Astrocyte of the cerebellum (primary cell): ENCODE measurements at regions not wholly inside any gene's neighbourhood (a gene's known extent, or its start where the extent isn't known, plus 50 kb on each side); places are given as distances from the start of the nearest gene placed in this dataset.

Experiments
- DNase-seq: peaks from one replicate; pipeline ENCODE4 v3.0.0-alpha.2; 2011; ENCODE audit warnings: low read depth
- H3K4me3 ChIP-seq: 2 replicates; pipeline ENCODE4 v1.5.1; 2011; ENCODE audit warnings: mild to moderate bottlenecking, low read depth, low read length, moderate library complexity
- CTCF ChIP-seq: IDR thresholded peaks from 2 replicates; pipeline ENCODE4 v1.5.1; 2012; ENCODE audit warnings: low read length, low read depth, moderate library complexity, mild to moderate bottlenecking; ENCODE audit errors: missing control alignments
- in situ Hi-C: cut with HindIII; loops from 2 replicates; pipeline ENCODE4 v1.10.0; 2017; ENCODE audit warnings: low sequenced_read_pairs

GRCh38 chr2:200252265-200253067 is 54.0 kb upstream of the SPATS2L start:
- no peak for TF ChIP-seq CTCF
- H3K4me3 ChIP-seq, result no peak overlapping the region
- no peak for DNase-seq
- in situ Hi-C loops, result no loop called here

GRCh38 chr2:200253639-200254038 is 52.9 kb upstream of the SPATS2L start:
- DNase-seq, result no peak
- H3K4me3 ChIP-seq, result no peak overlapping the region
- in situ Hi-C loops, result no loop called here
- TF ChIP-seq CTCF, result no peak

- H3K4me3 ChIP-seq, result no peak overlapping the region
- no peak for DNase-seq
- TF ChIP-seq CTCF, result no peak
- in situ Hi-C loops, result no loop called here
Measured at GRCh38 chr2:200254773-200255172, 51.7 kb upstream of the SPATS2L start.

GRCh38 chr2:200255549-200255948 is 50.9 kb upstream of the SPATS2L start:
- no peak for DNase-seq
- TF ChIP-seq CTCF, result no peak
- H3K4me3 ChIP-seq, result no peak overlapping the region
- in situ Hi-C loops, result no loop called here
